H9 (cell line): ENCODE measurements at regions not wholly inside any gene's neighbourhood (a gene's known extent, or its start where the extent isn't known, plus 50 kb on each side); places are given as distances from the start of the nearest gene placed in this dataset.

Experiments used
- DNase-seq: peaks from one replicate; pipeline ENCODE4 v3.0.0-alpha.2; 2017
- H2AFZ ChIP-seq: one replicate; pipeline ENCODE4 v1.6.1; 2013; ENCODE audit warnings: mild to moderate bottlenecking, low read length, control low read depth, moderate library complexity
- H2AK5ac ChIP-seq: 2 replicates; pipeline ENCODE4 v1.6.1; 2013; ENCODE audit warnings: low read length, control low read depth, mixed read lengths; ENCODE audit not compliant: insufficient read length
- H2BK120ac ChIP-seq: one replicate; pipeline ENCODE4 v1.6.1; 2013; ENCODE audit warnings: low read depth, mild to moderate bottlenecking, low read length, control low read depth, inconsistent platforms; ENCODE audit not compliant: poor library complexity, severe bottlenecking
- H2BK12ac ChIP-seq: 2 replicates; pipeline ENCODE4 v1.6.1; 2013; ENCODE audit warnings: low read length, control low read depth, mixed read lengths, low read depth; ENCODE audit not compliant: insufficient read length
- H2BK15ac ChIP-seq: 2 replicates; pipeline ENCODE4 v1.6.1; 2013; ENCODE audit warnings: low read depth, low read length, control low read depth
- H2BK20ac ChIP-seq: one replicate; pipeline ENCODE4 v1.6.1; 2013; ENCODE audit warnings: low read depth, mild to moderate bottlenecking, low read length, control low read depth, inconsistent platforms; ENCODE audit not compliant: poor library complexity, severe bottlenecking
- H2BK5ac ChIP-seq: 2 replicates; pipeline ENCODE4 v1.6.1; 2013; ENCODE audit warnings: low read length, control low read depth, mixed read lengths; ENCODE audit not compliant: insufficient read length
- H3K14ac ChIP-seq: 2 replicates; pipeline ENCODE4 v1.6.1; 2013; ENCODE audit warnings: low read length, control low read depth; ENCODE audit not compliant: insufficient read depth
- H3K18ac ChIP-seq: 2 replicates; pipeline ENCODE4 v1.6.1; 2013; ENCODE audit warnings: low read depth, mild to moderate bottlenecking, mixed read lengths, low read length, control low read depth; ENCODE audit not compliant: insufficient read length
- H3K23ac ChIP-seq: 2 replicates; pipeline ENCODE4 v1.6.1; 2013; ENCODE audit warnings: low read length, control low read depth, mixed read lengths, low read depth; ENCODE audit not compliant: insufficient read length
- H3K23me2 ChIP-seq: 2 replicates; pipeline ENCODE4 v1.6.1; 2013; ENCODE audit warnings: low read depth, mild to moderate bottlenecking, mixed read lengths, low read length, control low read depth; ENCODE audit not compliant: insufficient read length, poor library complexity, severe bottlenecking
- H3K27ac ChIP-seq: 2 replicates; pipeline ENCODE4 v1.5.1; 2013; ENCODE audit warnings: low read length, control low read depth, mixed read lengths, low read depth; ENCODE audit not compliant: insufficient read length
- H3K27me3 ChIP-seq: 2 replicates; pipeline ENCODE4 v1.6.1; 2013; ENCODE audit warnings: low read length, control low read depth, inconsistent platforms; ENCODE audit not compliant: insufficient read depth
- H3K4ac ChIP-seq: 2 replicates; pipeline ENCODE4 v1.6.1; 2013; ENCODE audit warnings: low read depth, mild to moderate bottlenecking, control low read depth, inconsistent platforms, low read length, moderate library complexity
- H3K4me1 ChIP-seq: 2 replicates; pipeline ENCODE4 v1.6.1; 2013; ENCODE audit warnings: low read length, control low read depth, inconsistent platforms; ENCODE audit not compliant: insufficient read depth
- H3K4me2 ChIP-seq: 2 replicates; pipeline ENCODE4 v1.6.1; 2013; ENCODE audit warnings: low read length, control low read depth, mixed read lengths; ENCODE audit not compliant: insufficient read length, insufficient read depth
- H3K56ac ChIP-seq: 2 replicates; pipeline ENCODE4 v1.6.1; 2013; ENCODE audit warnings: low read depth, mild to moderate bottlenecking, mixed read lengths, low read length, control low read depth; ENCODE audit not compliant: insufficient read length
- H3K79me1 ChIP-seq: 2 replicates; pipeline ENCODE4 v1.6.1; 2013; ENCODE audit warnings: low read depth, mild to moderate bottlenecking, moderate library complexity, low read length, control low read depth, inconsistent platforms; ENCODE audit not compliant: insufficient read depth, poor library complexity, severe bottlenecking
- H3K79me2 ChIP-seq: 2 replicates; pipeline ENCODE4 v1.6.1; 2013; ENCODE audit warnings: low read length, control low read depth, inconsistent platforms; ENCODE audit not compliant: insufficient read depth
- H3K9ac ChIP-seq: 2 replicates; pipeline ENCODE4 v1.6.1; 2013; ENCODE audit warnings: low read length, control low read depth, mixed read lengths; ENCODE audit not compliant: insufficient read length; ENCODE audit errors: extremely low read depth
- H3K9me3 ChIP-seq: one replicate; pipeline ENCODE4 v1.6.1; 2013; ENCODE audit warnings: low read depth, low read length, inconsistent platforms; ENCODE audit not compliant: control insufficient read depth
- H3T11ph ChIP-seq: one replicate; pipeline ENCODE4 v1.6.1; 2013; ENCODE audit warnings: mild to moderate bottlenecking, low read length, control low read depth, inconsistent platforms
- H4K20me1 ChIP-seq: one replicate; pipeline ENCODE4 v1.6.1; 2013; ENCODE audit not compliant: control insufficient read depth, insufficient read length, insufficient read depth
- H4K5ac ChIP-seq: 2 replicates; pipeline ENCODE4 v1.6.1; 2013; ENCODE audit warnings: low read depth, mild to moderate bottlenecking, mixed read lengths, low read length, control low read depth; ENCODE audit not compliant: insufficient read length
- H4K8ac ChIP-seq: replicated peaks from 2 replicates; pipeline ENCODE4 v1.6.1; 2013; ENCODE audit warnings: low read length, control low read depth, mixed read lengths, low read depth; ENCODE audit not compliant: insufficient read length
- H4K91ac ChIP-seq: 2 replicates; pipeline ENCODE4 v1.6.1; 2013; ENCODE audit warnings: low read depth, mild to moderate bottlenecking, moderate library complexity, mixed read lengths, low read length, control low read depth; ENCODE audit not compliant: insufficient read length
- H3K27ac Mint-ChIP-seq, 3 experiments: 2 replicates in 2 of 3; 3 replicates in 1 of 3; pipeline ENCODE4 v1.8.0; 2020 to 2021; ENCODE audit warnings: mixed read lengths in 3 of 3, mild to moderate bottlenecking in 1 of 3, moderate library complexity in 1 of 3
- H3K27me3 Mint-ChIP-seq: 2 replicates; pipeline ENCODE4 v1.8.0; 2021; ENCODE audit warnings: low read depth, mild to moderate bottlenecking, moderate library complexity, mixed read lengths
- H3K36me3 Mint-ChIP-seq, 3 experiments: 2 replicates in 2 of 3; 3 replicates in 1 of 3; pipeline ENCODE4 v1.8.0; 2020 to 2021; ENCODE audit warnings: low read depth in 3 of 3, mixed read lengths in 3 of 3; ENCODE audit not compliant: insufficient read depth in 1 of 3
- H3K4me1 Mint-ChIP-seq, 2 experiments: 2 replicates each; pipeline ENCODE4 v1.8.0; 2020; ENCODE audit warnings: mixed read lengths in 2 of 2
- H3K4me3 Mint-ChIP-seq, 2 experiments: 2 replicates in 1 of 2; 3 replicates in 1 of 2; pipeline ENCODE4 v1.8.0; 2020 to 2021; ENCODE audit warnings: mild to moderate bottlenecking in 2 of 2, mixed read lengths in 2 of 2, moderate library complexity in 1 of 2
- H3K9me3 Mint-ChIP-seq, 2 experiments: 2 replicates in 1 of 2; 3 replicates in 1 of 2; pipeline ENCODE4 v1.8.0; 2020; ENCODE audit warnings: mild to moderate bottlenecking in 2 of 2, mixed read lengths in 2 of 2, moderate library complexity in 1 of 2
- CTCF ChIP-seq: fragments of 200-600 bp; sonication (generic); conservative IDR thresholded peaks from 3 replicates; pipeline ENCODE4 v1.8.0; 2021; ENCODE audit warnings: antibody characterized with exemption, mild to moderate bottlenecking
- WGBS: extraction: QIAGEN DNeasy Blood & Tissue Kit; methylation state at CpG from one replicate; pipeline ENCODE4 v1.1.7; 2013; ENCODE audit warnings: missing lambda C conversion rate, low lambda C conversion rate, mixed read lengths; ENCODE audit not compliant: insufficient read length; ENCODE audit errors: extremely low coverage; 5-methylcytosine and 5-hydroxymethylcytosine counted together

DNA sequence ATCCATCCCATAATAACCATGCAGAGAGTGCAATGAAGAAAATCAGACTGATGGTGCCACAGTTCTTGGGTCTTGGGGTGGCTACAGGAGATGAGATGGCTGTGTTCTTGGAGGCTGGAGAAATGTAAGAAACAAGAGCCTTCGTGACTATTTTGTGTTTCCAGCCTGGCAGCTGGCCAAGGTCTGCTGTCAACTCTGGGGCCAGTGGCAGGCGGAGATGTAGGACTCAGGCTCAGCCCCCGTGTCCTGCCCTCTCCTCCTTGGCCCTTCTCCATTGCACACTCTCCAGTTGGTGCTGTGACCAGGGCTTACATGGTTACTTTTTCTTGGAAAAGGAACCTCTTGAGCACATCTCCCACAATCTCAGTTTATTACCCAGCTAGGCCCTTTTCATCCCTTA, 235.4 kb downstream of the DMRT2 start:
- no peak overlapping the region for H3K56ac ChIP-seq
- H3T11ph ChIP-seq = no peak overlapping the region
- H3K14ac ChIP-seq = no peak overlapping the region
- WGBS = no CpG with 5 or more reads among the region's 3 CpGs
- H4K5ac ChIP-seq = no peak overlapping the region
- peaks cover 2 to 34% of the 10 kb centered on the region in 2 experiments; a peak in 3 of 5 replicates for H3K9me3 Mint-ChIP-seq
- no peak overlapping the region for H3K18ac ChIP-seq
- no peaks in the 10 kb centered on the region for H4K20me1 ChIP-seq
- no peak overlapping the region for H3K27ac ChIP-seq
- H2BK20ac ChIP-seq = no peak overlapping the region
- no peak overlapping the region for H3K9ac ChIP-seq
- no peak overlapping the region for H2BK12ac ChIP-seq
- H3K27me3 ChIP-seq = no peaks in the 10 kb centered on the region
- H2BK5ac ChIP-seq = no peak overlapping the region
- H3K4ac ChIP-seq = no peak overlapping the region
- H3K4me2 ChIP-seq = no peak overlapping the region
- no peak for TF ChIP-seq CTCF
- H2BK15ac ChIP-seq = no peak overlapping the region
- H3K9me3 ChIP-seq = peaks cover 5% of the 10 kb centered on the region
- H3K27ac Mint-ChIP-seq = no peak overlapping the region
- H4K91ac ChIP-seq = no peak overlapping the region
- H2AK5ac ChIP-seq = no peak overlapping the region
- H3K4me1 ChIP-seq = no peaks in the 10 kb centered on the region
- H3K36me3 Mint-ChIP-seq = peaks cover 0 to 7% (median 0%) of the 10 kb centered on the region in 3 experiments; a peak in 2 of 7 replicates
- no peaks in the 10 kb centered on the region for H3K23me2 ChIP-seq
- no peak overlapping the region for H2BK120ac ChIP-seq
- H3K4me3 Mint-ChIP-seq = no peak overlapping the region
- no peaks in the 10 kb centered on the region for H3K79me2 ChIP-seq
- no peak overlapping the region for H3K23ac ChIP-seq
- no peaks in the 10 kb centered on the region for H3K79me1 ChIP-seq
- no peaks in the 10 kb centered on the region for H3K4me1 Mint-ChIP-seq
- no peak overlapping the region for H2AFZ ChIP-seq
- no peak for DNase-seq
- H4K8ac ChIP-seq = no peak overlapping the region
- peaks cover 11% of the 10 kb centered on the region for H3K27me3 Mint-ChIP-seq
